22Rv1 (cell line): ENCODE measurements at regions not wholly inside any gene's neighbourhood (a gene's known extent, or its start where the extent isn't known, plus 50 kb on each side); places are given as distances from the start of the nearest gene placed in this dataset.
"Not testable (repeated sequence)": the region's sequence is repeated elsewhere in the genome, so short reads cannot be mapped to it uniquely, and the experiment has no call there.

Experiments used
- ZFX ChIP-seq: fragments of 450-650 bp; IDR thresholded peaks from 2 replicates; pipeline ENCODE4 v1.6.1; 2017; ENCODE audit warnings: antibody characterized with exemption, borderline replicate concordance
- TF ChIP-seq, protein P1 (sequence below): fragments of 450-650 bp; IDR thresholded peaks from 2 replicates; pipeline ENCODE4 v1.5.1; 2017; ENCODE audit warnings: mild to moderate bottlenecking

DNA sequence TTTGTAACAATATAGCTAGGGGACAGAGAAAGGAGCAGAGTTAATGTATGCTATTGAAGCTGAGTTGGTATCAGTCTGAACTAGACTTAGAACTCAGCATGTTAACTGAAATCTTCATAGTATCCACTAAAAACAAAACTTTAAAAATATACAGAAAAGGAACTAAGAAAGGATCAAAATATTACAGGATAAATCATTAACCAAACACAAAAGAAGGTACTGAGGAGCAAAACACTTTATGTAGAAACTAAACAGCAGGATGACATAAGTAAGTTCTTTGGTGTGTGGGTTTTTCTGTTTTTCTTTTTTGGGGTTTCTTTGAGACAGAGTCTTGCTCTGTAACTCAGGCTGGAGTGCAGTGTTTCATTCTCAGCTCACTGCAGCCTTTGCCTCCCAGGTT, 55.1 kb upstream of the AGAP9 start:
- TF ChIP-seq, protein P1, sequence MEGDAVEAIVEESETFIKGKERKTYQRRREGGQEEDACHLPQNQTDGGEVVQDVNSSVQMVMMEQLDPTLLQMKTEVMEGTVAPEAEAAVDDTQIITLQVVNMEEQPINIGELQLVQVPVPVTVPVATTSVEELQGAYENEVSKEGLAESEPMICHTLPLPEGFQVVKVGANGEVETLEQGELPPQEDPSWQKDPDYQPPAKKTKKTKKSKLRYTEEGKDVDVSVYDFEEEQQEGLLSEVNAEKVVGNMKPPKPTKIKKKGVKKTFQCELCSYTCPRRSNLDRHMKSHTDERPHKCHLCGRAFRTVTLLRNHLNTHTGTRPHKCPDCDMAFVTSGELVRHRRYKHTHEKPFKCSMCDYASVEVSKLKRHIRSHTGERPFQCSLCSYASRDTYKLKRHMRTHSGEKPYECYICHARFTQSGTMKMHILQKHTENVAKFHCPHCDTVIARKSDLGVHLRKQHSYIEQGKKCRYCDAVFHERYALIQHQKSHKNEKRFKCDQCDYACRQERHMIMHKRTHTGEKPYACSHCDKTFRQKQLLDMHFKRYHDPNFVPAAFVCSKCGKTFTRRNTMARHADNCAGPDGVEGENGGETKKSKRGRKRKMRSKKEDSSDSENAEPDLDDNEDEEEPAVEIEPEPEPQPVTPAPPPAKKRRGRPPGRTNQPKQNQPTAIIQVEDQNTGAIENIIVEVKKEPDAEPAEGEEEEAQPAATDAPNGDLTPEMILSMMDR: not testable (repeated sequence)
- not testable (repeated sequence) for TF ChIP-seq ZFX
